NCI-H2081 (cell line): ENCODE measurements at regions not wholly inside any gene's neighbourhood (a gene's known extent, or its start where the extent isn't known, plus 50 kb on each side); places are given as distances from the start of the nearest gene placed in this dataset.
"Not testable (repeated sequence)": the region's sequence is repeated elsewhere in the genome, so short reads cannot be mapped to it uniquely, and the experiment has no call there.

Experiments
- DNase-seq, 2 experiments: peaks; one replicate each; lab custom pipeline; 2025; lab: John Stamatoyannopoulos, UW

GRCh38 chr4:17236686-17237085 is 275.2 kb downstream of the QDPR start:
- no peak for DNase-seq

GRCh38 chr4:17234678-17235077 is 277.2 kb downstream of the QDPR start:
- no peak for DNase-seq

GRCh38 chr4:17232566-17233253 is 279.2 kb downstream of the QDPR start:
- DNase-seq: peak in 1 of 2 experiments; percentile 14

- not testable (repeated sequence) for DNase-seq
Measured at GRCh38 chr4:17231880-17232475, 279.9 kb downstream of the QDPR start.

GRCh38 chr4:17230727-17231126 is 281.2 kb downstream of the QDPR start:
- DNase-seq: no peak

GRCh38 chr4:17220816-17221215 is 291.1 kb downstream of the QDPR start:
- no peak for DNase-seq

GRCh38 chr4:17218786-17219185 is 293.1 kb downstream of the QDPR start:
- DNase-seq: no peak

GRCh38 chr4:17206829-17207801 is 304.8 kb downstream of the QDPR start:
- peak; percentile 32 to 86 for DNase-seq

- DNase-seq: no peak
Measured at GRCh38 chr4:17204908-17205307, 306.5 kb upstream of the LDB2 start.

- no peak for DNase-seq
Measured at GRCh38 chr4:17203797-17204196, 305.4 kb upstream of the LDB2 start.

GRCh38 chr4:17197070-17197469 is 298.6 kb upstream of the LDB2 start:
- no peak for DNase-seq

GRCh38 chr4:17195461-17196275 is 297.2 kb upstream of the LDB2 start:
- no peak for DNase-seq

GRCh38 chr4:17194586-17194985 is 296.1 kb upstream of the LDB2 start:
- no peak for DNase-seq

- no peak for DNase-seq
Measured at GRCh38 chr4:17189759-17190158, 291.3 kb upstream of the LDB2 start.

GRCh38 chr4:17189401-17189720 is 290.9 kb upstream of the LDB2 start:
- DNase-seq: no peak

- DNase-seq: no peak
Measured at GRCh38 chr4:17188547-17189400, 290.3 kb upstream of the LDB2 start.

GRCh38 chr4:17188125-17188524 is 289.7 kb upstream of the LDB2 start:
- DNase-seq: no peak

- no peak for DNase-seq
Measured at GRCh38 chr4:17187003-17187402, 288.6 kb upstream of the LDB2 start.

GRCh38 chr4:17182888-17183287 is 284.4 kb upstream of the LDB2 start:
- DNase-seq: no peak

- DNase-seq: no peak
Measured at GRCh38 chr4:17174751-17175150, 276.3 kb upstream of the LDB2 start.

GRCh38 chr4:17173300-17173699 is 274.9 kb upstream of the LDB2 start:
- no peak for DNase-seq
